ENCODE measurements at regions not wholly inside any gene's neighbourhood (a gene's known extent, or its start where the extent isn't known, plus 50 kb on each side); places are given as distances from the start of the nearest gene placed in this dataset.

DNA sequence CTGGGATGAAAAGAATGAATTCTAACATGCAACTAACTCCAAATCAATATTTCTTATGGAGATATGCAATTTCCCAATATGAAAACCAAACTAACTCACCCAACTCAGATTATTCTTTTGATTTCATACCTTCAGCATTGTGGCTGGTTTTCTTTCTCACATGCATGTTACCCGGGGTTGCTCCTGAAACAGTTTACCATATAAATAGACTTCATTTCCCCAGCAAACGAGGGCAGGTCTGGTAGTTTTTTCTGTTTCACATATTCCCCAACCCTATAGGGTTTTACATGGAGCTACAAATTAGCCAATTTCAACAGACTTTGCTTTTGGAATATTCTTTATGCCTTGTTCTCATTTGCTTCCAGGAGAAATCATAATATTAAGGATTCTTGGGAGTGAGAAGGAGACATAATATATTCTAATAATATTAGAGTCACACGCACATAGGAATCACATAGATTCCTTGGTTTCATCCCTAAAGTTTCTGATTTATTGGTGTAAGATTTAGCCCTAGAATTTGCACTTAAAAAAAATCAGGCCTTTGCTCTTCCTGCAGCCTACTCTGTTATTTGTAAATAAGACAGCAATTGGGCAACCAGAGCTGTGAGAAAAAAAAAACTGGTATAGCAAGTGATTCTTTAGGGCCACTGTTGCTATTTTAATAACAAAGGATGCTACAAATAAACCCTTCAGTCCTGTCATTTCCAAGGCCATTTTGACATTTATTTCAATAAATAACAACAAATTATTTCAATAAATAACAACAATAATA is 60.3 kb upstream of the FAM20A start:
- no peaks in the 10 kb centered on the region for H3K9me3 ChIP-seq (replicated peaks in 1 of 3)

DNA sequence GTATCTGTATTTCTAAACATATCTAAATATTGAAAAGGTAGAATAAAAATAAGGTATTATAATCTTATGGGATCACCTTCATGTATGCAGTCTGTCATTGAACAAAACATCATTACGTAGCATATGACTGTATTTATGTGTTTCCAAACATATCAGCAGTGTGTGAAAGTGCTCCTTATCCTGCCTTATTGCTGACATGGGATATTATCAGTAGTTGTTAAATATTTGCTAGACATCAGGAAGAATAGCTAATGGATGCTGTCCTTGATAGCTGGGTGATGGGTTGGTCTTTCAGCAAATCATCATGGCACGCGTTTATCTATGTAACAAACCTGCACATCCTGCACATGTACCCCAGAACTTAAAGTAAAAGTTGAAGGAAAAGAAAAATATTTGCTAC is 59.1 kb upstream of the FAM20A start:
- no peak for DNase-seq

More for the DNA sequence above, 60.3 kb upstream of the FAM20A start:
- TF ChIP-seq, protein P1, sequence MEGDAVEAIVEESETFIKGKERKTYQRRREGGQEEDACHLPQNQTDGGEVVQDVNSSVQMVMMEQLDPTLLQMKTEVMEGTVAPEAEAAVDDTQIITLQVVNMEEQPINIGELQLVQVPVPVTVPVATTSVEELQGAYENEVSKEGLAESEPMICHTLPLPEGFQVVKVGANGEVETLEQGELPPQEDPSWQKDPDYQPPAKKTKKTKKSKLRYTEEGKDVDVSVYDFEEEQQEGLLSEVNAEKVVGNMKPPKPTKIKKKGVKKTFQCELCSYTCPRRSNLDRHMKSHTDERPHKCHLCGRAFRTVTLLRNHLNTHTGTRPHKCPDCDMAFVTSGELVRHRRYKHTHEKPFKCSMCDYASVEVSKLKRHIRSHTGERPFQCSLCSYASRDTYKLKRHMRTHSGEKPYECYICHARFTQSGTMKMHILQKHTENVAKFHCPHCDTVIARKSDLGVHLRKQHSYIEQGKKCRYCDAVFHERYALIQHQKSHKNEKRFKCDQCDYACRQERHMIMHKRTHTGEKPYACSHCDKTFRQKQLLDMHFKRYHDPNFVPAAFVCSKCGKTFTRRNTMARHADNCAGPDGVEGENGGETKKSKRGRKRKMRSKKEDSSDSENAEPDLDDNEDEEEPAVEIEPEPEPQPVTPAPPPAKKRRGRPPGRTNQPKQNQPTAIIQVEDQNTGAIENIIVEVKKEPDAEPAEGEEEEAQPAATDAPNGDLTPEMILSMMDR (IDR thresholded peaks at IDR 0.05), result no peak
- TF ChIP-seq POLR2A (IDR thresholded peaks at IDR 0.05), result no peak
- no peak for DNase-seq
- intact Hi-C loops (cut with DNase I), result no loop called here
- no peak overlapping the region for H3K4me3 ChIP-seq
- H3K36me3 ChIP-seq (replicated peaks in 1 of 2), result no peaks in the 10 kb centered on the region
- 62 to 79% (median 65%) methylated on average over 3 of the region's 3 CpGs for WGBS, 4 donors
- no peak overlapping the region for H3K27ac ChIP-seq
- H3K27me3 ChIP-seq, result no peaks in the 10 kb centered on the region
- H3K4me1 ChIP-seq (replicated peaks in 1 of 2), result no peaks in the 10 kb centered on the region

DNA sequence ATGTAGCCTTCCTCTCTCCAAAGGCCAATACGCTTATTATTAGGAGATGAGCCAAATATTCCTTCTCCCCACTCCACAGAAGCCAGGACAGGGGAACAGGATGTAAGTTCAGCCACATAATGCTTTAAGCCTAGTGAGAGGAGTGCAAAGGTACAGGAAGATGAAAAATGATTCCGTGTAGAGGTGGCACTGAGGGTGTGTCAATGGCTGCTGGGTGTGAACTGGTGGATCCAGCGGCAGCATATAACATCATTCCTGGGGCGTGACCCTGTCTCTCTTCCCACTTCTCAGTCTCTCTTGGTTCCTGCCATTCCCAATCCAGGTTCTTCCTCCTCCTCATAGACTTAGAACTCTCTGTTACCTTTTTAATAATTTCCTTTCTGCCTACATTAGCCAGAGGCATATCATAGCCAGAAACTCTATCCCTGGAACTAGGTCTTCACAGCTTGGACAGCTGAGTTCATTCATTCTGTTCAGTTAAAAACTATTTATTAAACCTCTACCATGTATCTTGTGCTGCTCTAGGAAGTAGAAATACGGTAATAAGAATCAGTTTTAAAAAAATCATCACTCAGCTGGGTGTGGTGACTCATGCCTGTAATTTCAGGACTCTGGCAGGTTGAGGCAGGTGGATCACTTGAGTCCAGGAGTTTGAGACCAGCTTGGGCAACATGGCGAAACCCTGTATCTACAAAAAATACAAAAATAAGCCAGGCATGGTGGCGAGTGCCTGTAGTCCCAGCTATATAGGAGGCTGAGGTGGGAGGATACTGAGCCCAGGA is 58.0 kb upstream of the FAM20A start:
- no peak for DNase-seq
- H3K4me1 ChIP-seq (replicated peaks in 1 of 2), result no peaks in the 10 kb centered on the region
- H3K9me3 ChIP-seq (replicated peaks in 1 of 3), result no peaks in the 10 kb centered on the region
- H3K36me3 ChIP-seq (replicated peaks in 1 of 2), result no peaks in the 10 kb centered on the region
- WGBS, 4 donors, result 77 to 82% (median 80%) methylated on average over 7 of the region's 7 CpGs
- no peaks in the 10 kb centered on the region for H3K27me3 ChIP-seq
- H3K4me3 ChIP-seq, result no peak overlapping the region
- no peak overlapping the region for H3K27ac ChIP-seq
- intact Hi-C loops (cut with DNase I), result no loop called here
- TF ChIP-seq POLR2A (IDR thresholded peaks at IDR 0.05), result no peak
- TF ChIP-seq, protein P1 (IDR thresholded peaks at IDR 0.05), result no peak

More for the DNA sequence above, 59.1 kb upstream of the FAM20A start:
- TF ChIP-seq POLR2A (IDR thresholded peaks at IDR 0.05), result no peak
- TF ChIP-seq, protein P1 (IDR thresholded peaks at IDR 0.05), result no peak
- H3K4me3 ChIP-seq, result no peak overlapping the region
- no peaks in the 10 kb centered on the region for H3K36me3 ChIP-seq (replicated peaks in 1 of 2)
- H3K27ac ChIP-seq, result no peak overlapping the region
- H3K9me3 ChIP-seq (replicated peaks in 1 of 3), result no peaks in the 10 kb centered on the region
- WGBS, 4 donors, result 83 to 94% (median 91%) methylated on average over 3 of the region's 3 CpGs
- intact Hi-C loops (cut with DNase I), result no loop called here
- no peaks in the 10 kb centered on the region for H3K27me3 ChIP-seq
- H3K4me1 ChIP-seq (replicated peaks in 1 of 2), result no peaks in the 10 kb centered on the region

DNA sequence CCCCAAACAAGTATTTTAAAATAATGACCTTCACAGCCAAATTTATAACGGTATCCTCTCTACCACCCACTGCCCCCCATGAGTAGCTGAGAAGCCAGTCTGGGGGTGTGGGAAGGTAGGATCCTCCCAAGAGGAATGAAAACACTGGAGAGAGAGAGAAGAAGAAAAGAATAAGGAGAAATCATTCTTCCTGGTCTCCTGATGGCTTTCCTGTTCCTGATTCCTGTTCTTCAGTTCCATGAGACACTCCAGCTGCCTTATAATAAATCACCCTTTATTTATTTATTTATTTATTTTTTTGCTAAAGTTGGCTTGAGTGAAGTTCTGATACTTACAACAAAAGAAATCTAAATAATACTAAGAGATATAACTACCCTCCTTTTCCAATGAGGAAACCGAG is 56.4 kb upstream of the FAM20A start:
- intact Hi-C loops (cut with DNase I), result no loop called here
- 33 to 55% (median 38%) methylated on average over 2 of the region's 2 CpGs for WGBS, 4 donors
- DNase-seq, result no peak
- TF ChIP-seq, protein P1 (IDR thresholded peaks at IDR 0.05), result no peak
- no peak for TF ChIP-seq POLR2A (IDR thresholded peaks at IDR 0.05)
- no peak overlapping the region for H3K27ac ChIP-seq
- no peaks in the 10 kb centered on the region for H3K4me1 ChIP-seq (replicated peaks in 1 of 2)
- no peak overlapping the region for H3K4me3 ChIP-seq
- H3K9me3 ChIP-seq (replicated peaks in 1 of 3), result no peaks in the 10 kb centered on the region
- no peaks in the 10 kb centered on the region for H3K27me3 ChIP-seq
- no peaks in the 10 kb centered on the region for H3K36me3 ChIP-seq (replicated peaks in 1 of 2)

Data from adrenal gland (tissue), 9 donors.